ENCODE measurements at regions not wholly inside any gene's neighbourhood (a gene's known extent, or its start where the extent isn't known, plus 50 kb on each side); places are given as distances from the start of the nearest gene placed in this dataset.

- TF ChIP-seq CTCF (IDR thresholded peaks at IDR 0.05) (no peak), POLR2AphosphoS5 (IDR thresholded peaks at IDR 0.05) (no peak), POLR2A (IDR thresholded peaks at IDR 0.05) (no peak)
These were observed 97.3 kb downstream of the RTP4 start for GRCh38 chr3:187465503-187465902.

Measured in prostate gland (tissue), 2 donors.